Erythroblast (primary cell): ENCODE measurements at regions not wholly inside any gene's neighbourhood (a gene's known extent, or its start where the extent isn't known, plus 50 kb on each side); places are given as distances from the start of the nearest gene placed in this dataset.

ENCODE experiments used
- GATA1 ChIP-seq: IDR thresholded peaks from 2 replicates; pipeline ENCODE4 v1.6.1; 2011; ENCODE audit warnings: low read depth, mild to moderate bottlenecking, control low read depth, low read length, moderate library complexity
- POLR2A ChIP-seq: IDR thresholded peaks from 2 replicates; pipeline ENCODE4 v1.6.1; 2011; ENCODE audit warnings: mild to moderate bottlenecking, low read length

DNA sequence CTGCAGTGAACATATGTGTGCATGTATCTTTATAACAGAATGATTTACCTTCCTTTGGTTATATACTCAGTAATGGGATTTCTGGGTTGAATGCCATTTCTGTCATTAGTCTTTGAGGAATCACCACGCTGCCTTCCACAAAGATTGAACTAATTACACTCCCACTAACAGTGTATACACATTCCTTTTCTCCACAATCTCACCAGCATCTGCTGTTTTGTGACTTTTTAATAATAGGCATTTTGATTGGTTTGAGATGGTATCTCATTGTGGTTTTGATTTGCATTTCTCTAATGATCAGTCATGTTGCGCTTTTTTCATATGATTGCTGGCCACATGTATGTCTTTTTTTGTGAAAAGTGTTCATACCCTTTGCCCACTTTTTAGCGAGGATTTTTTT lies 680.5 kb downstream of the PTPRC start:
- TF ChIP-seq POLR2A (no peak), GATA1 (no peak)
